A673 (cell line): ENCODE measurements at regions not wholly inside any gene's neighbourhood (a gene's known extent, or its start where the extent isn't known, plus 50 kb on each side); places are given as distances from the start of the nearest gene placed in this dataset.

Source experiments
- CTCF ChIP-seq: fragments of 300-800, 200-600 bp; sonication (generic); conservative IDR thresholded peaks from 2 replicates; pipeline ENCODE4 v1.5.1; 2017; ENCODE audit warnings: low read depth, mild to moderate bottlenecking, antibody characterized with exemption, low read length, moderate library complexity, mixed read lengths
- EZH2 ChIP-seq: fragments of 200-600 bp; sonication (generic); IDR thresholded peaks from 2 replicates; pipeline ENCODE4 v1.6.1; 2017; ENCODE audit warnings: borderline replicate concordance, low read depth, mild to moderate bottlenecking, mixed read lengths, antibody characterized with exemption, low read length; ENCODE audit not compliant: poor library complexity, severe bottlenecking

GRCh38 chr2:122532072-122532344 is 776.6 kb downstream of the TSN start:
- no peak for TF ChIP-seq EZH2
- no peak; the same call in 1 of the 2 replicates for TF ChIP-seq CTCF
